HUES48 (cell line): ENCODE measurements at regions not wholly inside any gene's neighbourhood (a gene's known extent, or its start where the extent isn't known, plus 50 kb on each side); places are given as distances from the start of the nearest gene placed in this dataset.

Source experiments
- H3K27ac ChIP-seq: one replicate; pipeline ENCODE4 v1.7.0; 2013; ENCODE audit warnings: low read depth, low read length, inconsistent platforms
- H3K27me3 ChIP-seq: 2 replicates; pipeline ENCODE4 v1.6.1; 2013; ENCODE audit warnings: mild to moderate bottlenecking, low read length; ENCODE audit not compliant: control insufficient read depth, insufficient read depth
- H3K36me3 ChIP-seq: 2 replicates; pipeline ENCODE4 v1.6.1; 2013; ENCODE audit warnings: low read length; ENCODE audit not compliant: control insufficient read depth, insufficient read depth
- H3K4me1 ChIP-seq: 2 replicates; pipeline ENCODE4 v1.6.1; 2013; ENCODE audit warnings: mild to moderate bottlenecking, low read length; ENCODE audit not compliant: control insufficient read depth, insufficient read depth
- H3K4me3 ChIP-seq: 2 replicates; pipeline ENCODE4 v1.5.1; 2013; ENCODE audit warnings: mild to moderate bottlenecking, low read depth, low read length
- H3K9ac ChIP-seq: 2 replicates; pipeline ENCODE4 v1.6.1; 2013; ENCODE audit warnings: mild to moderate bottlenecking, low read depth, low read length, moderate library complexity
- H3K9me3 ChIP-seq: 2 replicates; pipeline ENCODE4 v1.6.1; 2013; ENCODE audit warnings: low read length; ENCODE audit not compliant: control insufficient read depth, insufficient read depth

- no peaks in the 10 kb centered on the region for H3K9me3 ChIP-seq
- no peaks in the 10 kb centered on the region for H3K36me3 ChIP-seq
- H3K4me1 ChIP-seq: no peaks in the 10 kb centered on the region
- no peaks in the 10 kb centered on the region for H3K27me3 ChIP-seq
- no peak overlapping the region for H3K4me3 ChIP-seq
- no peak overlapping the region for H3K9ac ChIP-seq
- no peak overlapping the region for H3K27ac ChIP-seq
These were observed 68.4 kb upstream of the NLK start for GRCh38 chr17:27974045-27974436.

GRCh38 chr17:27974531-27975145, 67.8 kb upstream of the NLK start:
- Histone ChIP-seq H3K4me1 (no peaks in the 10 kb centered on the region), H3K27me3 (no peaks in the 10 kb centered on the region), H3K36me3 (no peaks in the 10 kb centered on the region), H3K9ac (no peak overlapping the region), H3K27ac (no peak overlapping the region), H3K4me3 (no peak overlapping the region), H3K9me3 (no peaks in the 10 kb centered on the region)

GRCh38 chr17:27975146-27976011, 67.1 kb upstream of the NLK start:
- no peaks in the 10 kb centered on the region for H3K9me3 ChIP-seq
- H3K36me3 ChIP-seq: no peaks in the 10 kb centered on the region
- H3K27ac ChIP-seq: no peak overlapping the region
- H3K9ac ChIP-seq: no peak overlapping the region
- no peak overlapping the region for H3K4me3 ChIP-seq
- H3K27me3 ChIP-seq: no peaks in the 10 kb centered on the region
- H3K4me1 ChIP-seq: no peaks in the 10 kb centered on the region

GRCh38 chr17:27976331-27976730, 66.1 kb upstream of the NLK start:
- no peak overlapping the region for H3K27ac ChIP-seq
- no peaks in the 10 kb centered on the region for H3K9me3 ChIP-seq
- H3K36me3 ChIP-seq: no peaks in the 10 kb centered on the region
- H3K4me3 ChIP-seq: no peak overlapping the region
- H3K9ac ChIP-seq: no peak overlapping the region
- no peaks in the 10 kb centered on the region for H3K27me3 ChIP-seq
- H3K4me1 ChIP-seq: no peaks in the 10 kb centered on the region

- Histone ChIP-seq H3K27ac (no peak overlapping the region), H3K9ac (no peak overlapping the region), H3K4me1 (no peaks in the 10 kb centered on the region), H3K9me3 (no peaks in the 10 kb centered on the region), H3K36me3 (no peaks in the 10 kb centered on the region), H3K4me3 (no peak overlapping the region), H3K27me3 (no peaks in the 10 kb centered on the region)
These were observed 64.5 kb upstream of the NLK start for GRCh38 chr17:27977751-27978688.

GRCh38 chr17:27978689-27979175, 63.7 kb upstream of the NLK start:
- no peaks in the 10 kb centered on the region for H3K27me3 ChIP-seq
- H3K9me3 ChIP-seq: no peaks in the 10 kb centered on the region
- no peak overlapping the region for H3K9ac ChIP-seq
- no peak overlapping the region for H3K4me3 ChIP-seq
- no peaks in the 10 kb centered on the region for H3K36me3 ChIP-seq
- no peaks in the 10 kb centered on the region for H3K4me1 ChIP-seq
- H3K27ac ChIP-seq: no peak overlapping the region

- no peak overlapping the region for H3K27ac ChIP-seq
- no peak overlapping the region for H3K4me3 ChIP-seq
- no peaks in the 10 kb centered on the region for H3K27me3 ChIP-seq
- peaks cover 4% of the 10 kb centered on the region; the same call in 1 of the 2 replicates for H3K4me1 ChIP-seq
- H3K9ac ChIP-seq: no peak overlapping the region
- no peaks in the 10 kb centered on the region for H3K36me3 ChIP-seq
- H3K9me3 ChIP-seq: no peaks in the 10 kb centered on the region
These were observed 62.4 kb upstream of the NLK start for GRCh38 chr17:27980043-27980442.

- Histone ChIP-seq H3K4me1 (peaks cover 8% of the 10 kb centered on the region; the same call in 1 of the 2 replicates), H3K27ac (no peak overlapping the region), H3K9ac (no peak overlapping the region), H3K36me3 (no peaks in the 10 kb centered on the region), H3K9me3 (no peaks in the 10 kb centered on the region), H3K4me3 (no peak overlapping the region), H3K27me3 (no peaks in the 10 kb centered on the region)
These were observed 60.5 kb upstream of the NLK start for GRCh38 chr17:27981978-27982377.

- Histone ChIP-seq H3K27ac (no peak overlapping the region), H3K9me3 (no peaks in the 10 kb centered on the region), H3K9ac (no peak overlapping the region), H3K4me3 (no peak overlapping the region), H3K4me1 (peaks cover 8% of the 10 kb centered on the region; the same call in 1 of the 2 replicates), H3K27me3 (no peaks in the 10 kb centered on the region), H3K36me3 (no peaks in the 10 kb centered on the region)
These were observed 59.8 kb upstream of the NLK start for GRCh38 chr17:27982688-27983087.

- no peak overlapping the region for H3K4me3 ChIP-seq
- H3K36me3 ChIP-seq: no peaks in the 10 kb centered on the region
- H3K9ac ChIP-seq: no peak overlapping the region
- H3K9me3 ChIP-seq: no peaks in the 10 kb centered on the region
- no peaks in the 10 kb centered on the region for H3K27me3 ChIP-seq
- no peak overlapping the region for H3K27ac ChIP-seq
- peaks cover 8% of the 10 kb centered on the region; the same call in 1 of the 2 replicates for H3K4me1 ChIP-seq
These were observed 58.6 kb upstream of the NLK start for GRCh38 chr17:27983853-27984252.
